NCI-H748 (cell line): ENCODE measurements at regions not wholly inside any gene's neighbourhood (a gene's known extent, or its start where the extent isn't known, plus 50 kb on each side); places are given as distances from the start of the nearest gene placed in this dataset.

Experiments
- DNase-seq: peaks from one replicate; lab custom pipeline; 2025; ENCODE audit not compliant: unreplicated experiment; lab: John Stamatoyannopoulos, UW

GRCh38 chr10:3418041-3418754 lies 245.6 kb upstream of the PITRM1 start:
- no peak for DNase-seq

- no peak for DNase-seq
Observed at GRCh38 chr10:3417096-3417495, 244.5 kb upstream of the PITRM1 start.

- no peak for DNase-seq
Observed at GRCh38 chr10:3415878-3416605, 243.5 kb upstream of the PITRM1 start.

- DNase-seq, result no peak
Observed at GRCh38 chr10:3415038-3415736, 242.6 kb upstream of the PITRM1 start.

- no peak for DNase-seq
Observed at GRCh38 chr10:3414667-3415023, 242.1 kb upstream of the PITRM1 start.

- no peak for DNase-seq
Observed at GRCh38 chr10:3413937-3414666, 241.5 kb upstream of the PITRM1 start.

- DNase-seq, result no peak
Observed at GRCh38 chr10:3412646-3413045, 240.1 kb upstream of the PITRM1 start.

GRCh38 chr10:3412071-3412582 lies 239.5 kb upstream of the PITRM1 start:
- DNase-seq, result no peak

- no peak for DNase-seq
Observed at GRCh38 chr10:3411044-3411443, 238.5 kb upstream of the PITRM1 start.

- no peak for DNase-seq
Observed at GRCh38 chr10:3409928-3410327, 237.3 kb upstream of the PITRM1 start.

- DNase-seq, result no peak
Observed at GRCh38 chr10:3408603-3409365, 236.2 kb upstream of the PITRM1 start.

- DNase-seq, result peak; percentile 73
Observed at GRCh38 chr10:3407208-3407607, 234.6 kb upstream of the PITRM1 start.

GRCh38 chr10:3406556-3406955 lies 234.0 kb upstream of the PITRM1 start:
- DNase-seq, result no peak

- DNase-seq, result no peak
Observed at GRCh38 chr10:3404381-3404780, 231.8 kb upstream of the PITRM1 start.

- DNase-seq, result no peak
Observed at GRCh38 chr10:3402187-3402751, 229.7 kb upstream of the PITRM1 start.

- no peak for DNase-seq
Observed at GRCh38 chr10:3401491-3401938, 228.9 kb upstream of the PITRM1 start.

GRCh38 chr10:3400348-3400747 lies 227.8 kb upstream of the PITRM1 start:
- no peak for DNase-seq

GRCh38 chr10:3399756-3400155 lies 227.2 kb upstream of the PITRM1 start:
- no peak for DNase-seq

GRCh38 chr10:3398825-3399646 lies 226.5 kb upstream of the PITRM1 start:
- DNase-seq, result peak; percentile 90
